ENCODE measurements at regions not wholly inside any gene's neighbourhood (a gene's known extent, or its start where the extent isn't known, plus 50 kb on each side); places are given as distances from the start of the nearest gene placed in this dataset.
"Not testable (repeated sequence)": the region's sequence is repeated elsewhere in the genome, so short reads cannot be mapped to it uniquely, and the experiment has no call there.

DNA sequence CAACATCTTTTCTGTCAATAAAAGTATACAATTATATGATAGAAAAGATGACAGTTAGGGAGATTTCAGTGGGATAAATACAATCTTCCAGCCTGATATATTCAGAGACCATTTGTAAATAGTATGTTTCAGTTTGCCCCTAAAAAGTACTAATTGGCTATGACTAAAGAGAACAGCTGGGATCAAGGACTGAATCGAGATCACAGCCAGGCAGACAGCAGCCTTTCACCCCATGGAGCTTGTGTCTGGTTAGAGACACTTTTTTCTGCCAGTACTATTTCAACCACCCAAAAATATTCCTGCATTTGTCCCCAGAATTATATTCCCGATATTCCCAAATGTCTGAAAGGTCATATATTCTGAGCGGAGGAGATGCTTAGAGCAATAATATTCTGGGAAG, 577.3 kb upstream of the TLE4 start:
- no peak for DNase-seq
- no peaks in the 10 kb centered on the region for H3K4me1 Mint-ChIP-seq
- 91% methylated on average over 3 of the region's 3 CpGs for WGBS (ENCODE audit: insufficient coverage)
- H3K27me3 Mint-ChIP-seq (ENCODE audit: low read depth in 2 of 2): no peaks in the 10 kb centered on the region
- no peak overlapping the region for H3K27ac ChIP-seq (ENCODE audit: low read length)
- no peaks in the 10 kb centered on the region for H3K27me3 ChIP-seq (ENCODE audit: control insufficient read depth, insufficient read depth, low read length)
- no peak overlapping the region for H3K27ac Mint-ChIP-seq
- no peaks in the 10 kb centered on the region for H3K36me3 Mint-ChIP-seq
- H3K4me3 ChIP-seq (ENCODE audit: low read length): no peak overlapping the region
- H3K4me3 Mint-ChIP-seq: no peak overlapping the region
- no peaks in the 10 kb centered on the region for H3K9me3 ChIP-seq (ENCODE audit: control insufficient read depth, insufficient read depth, low read length)
- TF ChIP-seq CTCF (IDR thresholded peaks at IDR 0.05): no peak
- H3K9me3 Mint-ChIP-seq: peaks cover 4 to 5% of the 10 kb centered on the region in 2 donors
- no peaks in the 10 kb centered on the region for H3K36me3 ChIP-seq (ENCODE audit: control insufficient read depth, insufficient read depth, low read length)
- no peak for ATAC-seq
- intact Hi-C loops (cut with micrococcal nuclease): no loop called here
- H3K4me1 ChIP-seq (ENCODE audit: control insufficient read depth, insufficient read depth, low read length): no peaks in the 10 kb centered on the region

GRCh38 chr9:78994974-78995373, 576.8 kb upstream of the TLE4 start:
- ATAC-seq; H3K9me3 Mint-ChIP-seq; H3K4me1 ChIP-seq (ENCODE audit: control insufficient read depth, insufficient read depth, low read length); H3K36me3 Mint-ChIP-seq; DNase-seq; intact Hi-C loops (cut with micrococcal nuclease); H3K27ac Mint-ChIP-seq; H3K36me3 ChIP-seq (ENCODE audit: control insufficient read depth, insufficient read depth, low read length); H3K27me3 ChIP-seq (ENCODE audit: control insufficient read depth, insufficient read depth, low read length); H3K27ac ChIP-seq (ENCODE audit: low read length); H3K4me1 Mint-ChIP-seq; H3K4me3 Mint-ChIP-seq; H3K27me3 Mint-ChIP-seq (ENCODE audit: low read depth in 2 of 2); H3K4me3 ChIP-seq (ENCODE audit: low read length); H3K9me3 ChIP-seq (ENCODE audit: control insufficient read depth, insufficient read depth, low read length): not testable (repeated sequence)
- WGBS (ENCODE audit: insufficient coverage): 94% methylated on average over 2 of the region's 2 CpGs

GRCh38 chr9:78997296-78997695, 574.5 kb upstream of the TLE4 start:
- H3K36me3 Mint-ChIP-seq: no peaks in the 10 kb centered on the region
- H3K27me3 ChIP-seq (ENCODE audit: control insufficient read depth, insufficient read depth, low read length): no peaks in the 10 kb centered on the region
- H3K9me3 Mint-ChIP-seq: peaks cover 6 to 9% of the 10 kb centered on the region in 2 donors
- intact Hi-C loops (cut with micrococcal nuclease): no loop called here
- no peaks in the 10 kb centered on the region for H3K36me3 ChIP-seq (ENCODE audit: control insufficient read depth, insufficient read depth, low read length)
- H3K4me1 Mint-ChIP-seq: no peaks in the 10 kb centered on the region
- ATAC-seq (no peak), DNase-seq (no peak)
- no peak overlapping the region for H3K4me3 Mint-ChIP-seq
- no peaks in the 10 kb centered on the region for H3K27me3 Mint-ChIP-seq (ENCODE audit: low read depth in 2 of 2)
- H3K27ac Mint-ChIP-seq: no peak overlapping the region
- H3K4me1 ChIP-seq (ENCODE audit: control insufficient read depth, insufficient read depth, low read length): no peaks in the 10 kb centered on the region
- no peak for TF ChIP-seq CTCF (IDR thresholded peaks at IDR 0.05)
- H3K4me3 ChIP-seq (ENCODE audit: low read length): no peak overlapping the region
- no peaks in the 10 kb centered on the region for H3K9me3 ChIP-seq (ENCODE audit: control insufficient read depth, insufficient read depth, low read length)
- no peak overlapping the region for H3K27ac ChIP-seq (ENCODE audit: low read length)

- Mint-ChIP-seq H3K27me3 (ENCODE audit: low read depth in 2 of 2) (no peaks in the 10 kb centered on the region), H3K36me3 (no peaks in the 10 kb centered on the region), H3K4me1 (no peaks in the 10 kb centered on the region), H3K9me3 (peaks cover 10 to 11% of the 10 kb centered on the region in 2 donors), H3K27ac (no peak overlapping the region), H3K4me3 (no peak overlapping the region)
- ATAC-seq (no peak), DNase-seq (no peak)
- no peak for TF ChIP-seq CTCF (IDR thresholded peaks at IDR 0.05)
- intact Hi-C loops (cut with micrococcal nuclease): no loop called here
- no peak overlapping the region for H3K4me3 ChIP-seq (ENCODE audit: low read length)
- H3K27me3 ChIP-seq (ENCODE audit: control insufficient read depth, insufficient read depth, low read length): no peaks in the 10 kb centered on the region
- WGBS (ENCODE audit: insufficient coverage): 80% methylated on average over 4 of the region's 4 CpGs
- H3K27ac ChIP-seq (ENCODE audit: low read length): no peak overlapping the region
- no peaks in the 10 kb centered on the region for H3K9me3 ChIP-seq (ENCODE audit: control insufficient read depth, insufficient read depth, low read length)
- H3K4me1 ChIP-seq (ENCODE audit: control insufficient read depth, insufficient read depth, low read length): no peaks in the 10 kb centered on the region
- no peaks in the 10 kb centered on the region for H3K36me3 ChIP-seq (ENCODE audit: control insufficient read depth, insufficient read depth, low read length)
These were observed 571.3 kb upstream of the TLE4 start for GRCh38 chr9:79000230-79001002.
